BLaER1 (cell line): ENCODE measurements at regions not wholly inside any gene's neighbourhood (a gene's known extent, or its start where the extent isn't known, plus 50 kb on each side); places are given as distances from the start of the nearest gene placed in this dataset.

Experiments
- H3K27ac ChIP-seq: shearing (Covaris generic); formaldehyde crosslinking; 2 replicates; pipeline ENCODE4 v1.8.1; 2022
- H3K27me3 ChIP-seq: shearing (Covaris generic); formaldehyde crosslinking; 2 replicates; pipeline ENCODE4 v1.8.1; 2022
- H3K36me3 ChIP-seq: shearing (Covaris generic); formaldehyde crosslinking; 2 replicates; pipeline ENCODE4 v1.8.1; 2022
- H3K4me1 ChIP-seq: shearing (Covaris generic); formaldehyde crosslinking; 2 replicates; pipeline ENCODE4 v1.8.1; 2022
- H3K4me2 ChIP-seq: shearing (Covaris generic); formaldehyde crosslinking; 2 replicates; pipeline ENCODE4 v1.8.1; 2022
- H3K4me3 ChIP-seq: shearing (Covaris generic); formaldehyde crosslinking; 2 replicates; pipeline ENCODE4 v1.8.1; 2022
- H3K9ac ChIP-seq: shearing (Covaris generic); formaldehyde crosslinking; 2 replicates; pipeline ENCODE4 v1.8.1; 2022
- H3K9me3 ChIP-seq: shearing (Covaris generic); formaldehyde crosslinking; 2 replicates; pipeline ENCODE4 v1.8.1; 2022
- H4K20me1 ChIP-seq: shearing (Covaris generic); formaldehyde crosslinking; 2 replicates; pipeline ENCODE4 v1.8.1; 2022
- Cebpa-rat ChIP-seq: shearing (Covaris generic); IDR thresholded peaks from 2 replicates; pipeline ENCODE4 v1.8.1; 2022

DNA sequence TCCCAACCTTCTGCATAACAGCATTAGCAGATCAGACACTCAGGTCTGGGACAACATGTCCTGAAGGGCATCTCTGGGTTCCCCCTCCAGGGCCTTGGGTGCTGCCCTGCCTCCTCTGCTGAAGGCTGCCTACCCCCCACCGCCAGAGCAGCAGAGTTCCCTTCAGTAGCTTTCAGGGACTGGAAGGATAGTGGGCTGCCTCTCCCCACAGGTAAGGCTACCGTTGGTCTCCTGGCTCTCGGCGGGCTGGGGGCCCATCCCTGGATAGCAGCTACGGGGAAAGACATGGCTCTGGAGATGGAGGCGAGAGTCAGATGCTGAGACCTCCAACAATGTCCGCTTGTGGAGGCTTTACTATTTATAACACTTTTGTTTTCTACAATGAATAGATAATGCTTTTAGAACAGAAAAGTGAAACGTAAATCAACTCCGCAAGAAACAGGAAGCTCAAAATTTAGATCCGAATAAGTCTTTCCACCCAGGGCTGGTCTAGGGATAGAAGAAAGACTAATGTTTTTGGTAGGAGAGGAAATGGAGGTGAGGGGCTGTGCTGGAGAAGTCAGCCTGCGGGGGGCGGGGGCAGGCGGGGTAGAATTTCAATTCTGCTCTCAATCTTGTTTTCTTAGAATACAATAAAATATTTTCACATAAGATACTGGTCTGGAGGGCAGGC is 58.4 kb downstream of the ARL4C start:
- TF ChIP-seq Cebpa-rat, result no peak
- H3K9ac ChIP-seq, result peak overlapping the region; percentile 50; the same call in 1 of the 2 replicates
- H3K4me3 ChIP-seq, result peak overlapping the region; percentile 32
- H4K20me1 ChIP-seq, result no peaks in the 10 kb centered on the region
- peak overlapping the region; percentile 65 for H3K27ac ChIP-seq
- H3K36me3 ChIP-seq, result no peaks in the 10 kb centered on the region
- H3K27me3 ChIP-seq, result no peaks in the 10 kb centered on the region
- H3K9me3 ChIP-seq, result peaks cover 8% of the 10 kb centered on the region
- H3K4me1 ChIP-seq, result peaks cover 78% of the 10 kb centered on the region
- H3K4me2 ChIP-seq, result peak overlapping the region; percentile 83

- H3K9ac ChIP-seq, result peak overlapping the region; percentile 50; the same call in 1 of the 2 replicates
- peak overlapping the region; percentile 32 for H3K4me3 ChIP-seq
- no peaks in the 10 kb centered on the region for H3K36me3 ChIP-seq
- TF ChIP-seq Cebpa-rat, result no peak
- H3K27me3 ChIP-seq, result no peaks in the 10 kb centered on the region
- peaks cover 8% of the 10 kb centered on the region for H3K9me3 ChIP-seq
- no peaks in the 10 kb centered on the region for H4K20me1 ChIP-seq
- peak overlapping the region; percentile 83 for H3K4me2 ChIP-seq
- peak overlapping the region; percentile 65 for H3K27ac ChIP-seq
- H3K4me1 ChIP-seq, result peaks cover 71% of the 10 kb centered on the region
Measured at GRCh38 chr2:234437642-234438304, 59.1 kb downstream of the ARL4C start.

DNA sequence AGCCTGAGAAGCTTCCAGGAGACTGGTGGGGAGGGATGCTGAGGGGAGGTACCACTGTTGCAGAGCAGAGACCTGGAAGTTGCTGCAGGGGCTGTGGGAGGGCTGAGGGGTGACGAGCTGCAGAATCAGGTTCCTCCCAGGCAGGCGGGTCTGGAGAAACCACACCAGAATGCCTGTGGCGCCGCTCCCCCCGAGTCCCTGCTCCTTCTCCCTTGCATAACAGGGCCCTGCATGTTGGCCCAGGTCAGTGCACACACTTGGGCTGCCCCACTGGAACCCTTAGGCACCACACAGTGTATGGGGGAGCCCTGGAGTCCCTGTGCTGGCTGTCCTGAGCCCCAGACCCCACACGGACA is 60.4 kb downstream of the ARL4C start:
- Histone ChIP-seq H3K9me3 (peaks cover 8% of the 10 kb centered on the region), H4K20me1 (no peaks in the 10 kb centered on the region), H3K9ac (no peak overlapping the region), H3K4me3 (no peak overlapping the region), H3K4me1 (peaks cover 63% of the 10 kb centered on the region), H3K27me3 (no peaks in the 10 kb centered on the region), H3K36me3 (no peaks in the 10 kb centered on the region), H3K4me2 (peak overlapping the region; percentile 83), H3K27ac (no peak overlapping the region)
- no peak for TF ChIP-seq Cebpa-rat

DNA sequence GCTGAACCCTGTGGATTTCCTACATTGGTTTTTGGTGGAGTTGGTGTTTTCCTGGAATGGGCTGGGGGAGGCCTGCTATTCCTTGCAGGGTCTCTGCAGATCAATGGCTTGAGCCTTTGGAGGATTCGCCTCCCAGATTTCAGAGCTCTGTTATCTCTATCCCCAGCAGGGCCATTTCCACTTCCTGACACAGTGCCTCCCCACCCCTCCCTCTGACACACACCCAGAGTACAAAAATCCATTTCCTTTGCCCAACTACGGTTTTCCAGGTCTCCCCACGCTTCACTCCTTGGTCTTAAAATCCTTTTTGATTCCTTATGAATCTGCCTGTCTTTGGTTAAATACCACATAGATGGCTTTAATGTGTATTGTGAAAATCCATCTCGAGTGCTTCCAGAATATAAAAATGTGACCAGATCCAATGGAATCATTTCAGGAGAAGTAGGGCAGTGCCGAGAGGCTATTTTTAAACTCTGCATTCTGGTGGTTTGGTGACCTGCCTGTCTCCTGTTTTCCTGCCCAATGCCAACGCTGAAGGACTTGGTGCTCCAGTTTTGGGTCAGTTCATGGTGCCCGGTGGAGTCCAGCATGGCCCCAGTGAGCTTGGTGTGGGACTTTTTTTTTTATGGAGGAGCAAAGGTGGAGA is 60.9 kb downstream of the ARL4C start:
- no peaks in the 10 kb centered on the region for H3K27me3 ChIP-seq
- no peak overlapping the region for H3K9ac ChIP-seq
- H3K4me3 ChIP-seq, result no peak overlapping the region
- no peaks in the 10 kb centered on the region for H4K20me1 ChIP-seq
- H3K36me3 ChIP-seq, result no peaks in the 10 kb centered on the region
- peaks cover 62% of the 10 kb centered on the region for H3K4me1 ChIP-seq
- peak overlapping the region; percentile 83 for H3K4me2 ChIP-seq
- no peak for TF ChIP-seq Cebpa-rat
- peaks cover 8% of the 10 kb centered on the region for H3K9me3 ChIP-seq
- no peak overlapping the region for H3K27ac ChIP-seq

DNA sequence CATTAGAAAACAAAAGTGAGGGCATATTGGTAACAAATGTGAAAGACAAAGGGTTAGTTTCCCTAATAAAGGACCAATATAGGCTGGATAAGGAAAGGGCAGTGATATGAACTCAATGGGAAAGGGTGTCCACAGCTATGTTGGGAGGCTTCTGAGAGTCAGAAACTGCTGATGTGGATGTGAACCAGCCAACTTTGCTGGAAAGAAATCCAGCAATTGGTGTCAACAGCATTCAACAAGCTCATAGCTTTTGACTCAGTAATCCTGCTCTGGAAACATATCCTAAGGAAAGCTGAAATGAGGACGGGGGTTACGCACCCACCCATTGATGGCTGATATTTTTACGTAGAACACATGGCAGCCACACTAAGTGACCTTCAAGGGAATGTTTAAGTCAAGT is 63.7 kb downstream of the ARL4C start:
- no peak for TF ChIP-seq Cebpa-rat
- peaks cover 8% of the 10 kb centered on the region for H3K9me3 ChIP-seq
- no peaks in the 10 kb centered on the region for H3K27me3 ChIP-seq
- peaks cover 49% of the 10 kb centered on the region for H3K4me1 ChIP-seq
- H3K27ac ChIP-seq, result no peak overlapping the region
- no peaks in the 10 kb centered on the region for H3K36me3 ChIP-seq
- H4K20me1 ChIP-seq, result no peaks in the 10 kb centered on the region
- no peak overlapping the region for H3K4me2 ChIP-seq
- H3K9ac ChIP-seq, result no peak overlapping the region
- H3K4me3 ChIP-seq, result no peak overlapping the region

GRCh38 chr2:234430871-234431270 is 66.0 kb downstream of the ARL4C start:
- H3K4me2 ChIP-seq, result no peak overlapping the region
- H3K27ac ChIP-seq, result no peak overlapping the region
- no peak for TF ChIP-seq Cebpa-rat
- H3K36me3 ChIP-seq, result no peaks in the 10 kb centered on the region
- H3K27me3 ChIP-seq, result no peaks in the 10 kb centered on the region
- H3K4me3 ChIP-seq, result no peak overlapping the region
- peaks cover 49% of the 10 kb centered on the region for H3K4me1 ChIP-seq
- H3K9me3 ChIP-seq, result peaks cover 8% of the 10 kb centered on the region
- no peak overlapping the region for H3K9ac ChIP-seq
- H4K20me1 ChIP-seq, result no peaks in the 10 kb centered on the region

- Histone ChIP-seq H3K4me2 (peak overlapping the region; percentile 83; the same call in 1 of the 2 replicates), H3K9me3 (no peaks in the 10 kb centered on the region; the same call in 1 of the 2 replicates), H3K9ac (no peak overlapping the region), H3K4me1 (peaks cover 53% of the 10 kb centered on the region), H4K20me1 (no peaks in the 10 kb centered on the region), H3K27ac (peak overlapping the region; percentile 95), H3K27me3 (no peaks in the 10 kb centered on the region), H3K4me3 (no peak overlapping the region), H3K36me3 (no peaks in the 10 kb centered on the region)
- TF ChIP-seq Cebpa-rat, result no peak
Measured at GRCh38 chr2:234429265-234429664, 67.6 kb downstream of the ARL4C start.

DNA sequence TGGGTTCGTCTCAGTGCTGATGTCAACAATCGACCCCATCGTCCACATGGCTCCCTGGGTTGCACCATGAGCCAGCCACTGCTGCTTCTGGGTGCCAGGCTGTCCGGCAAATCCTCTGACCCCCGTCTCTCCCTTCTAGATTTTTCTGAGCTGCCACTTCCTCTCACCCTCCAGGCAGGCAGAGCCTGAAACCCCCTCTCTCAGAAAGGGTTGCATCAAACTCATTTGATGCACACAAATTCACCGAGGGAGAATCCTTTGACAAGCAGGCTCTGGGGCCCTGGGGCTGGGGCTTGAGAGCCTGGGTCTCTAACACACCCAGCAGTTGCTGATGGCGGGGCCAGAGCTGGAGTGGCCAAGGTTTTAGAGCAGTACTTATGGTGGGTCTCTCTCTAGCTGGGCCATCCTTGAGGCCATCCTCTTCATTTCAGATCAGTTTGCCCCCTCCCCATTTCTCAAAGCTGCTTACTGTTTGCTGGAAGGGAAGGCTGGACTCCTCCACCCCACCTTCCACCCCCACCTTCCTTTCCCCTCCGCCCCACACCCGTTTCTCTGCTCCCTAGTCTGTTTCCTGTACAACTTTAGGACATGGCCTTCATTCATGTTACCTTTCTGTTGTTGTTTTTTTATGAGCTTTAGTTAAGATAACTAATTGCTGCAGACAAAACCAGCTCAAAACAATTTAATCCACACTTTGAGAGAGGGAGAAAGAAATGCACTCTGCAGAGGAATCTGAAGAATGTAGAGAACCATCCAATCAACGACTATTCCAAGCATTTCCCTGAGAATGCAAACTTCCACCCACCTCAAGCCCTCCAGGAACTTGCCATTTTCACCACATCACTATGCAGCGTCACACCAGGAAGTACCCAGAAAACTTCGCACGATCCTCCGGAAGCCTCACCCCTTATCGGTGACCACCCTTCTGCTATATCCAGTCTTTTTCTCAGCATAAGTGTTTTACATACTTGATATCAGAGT is 69.5 kb downstream of the ARL4C start:
- Histone ChIP-seq H3K9ac (peak overlapping the region; percentile 76), H3K4me2 (peak overlapping the region; percentile 83), H4K20me1 (no peaks in the 10 kb centered on the region), H3K4me3 (0 out of 2 replicates have a peak overlapping the region, but pooled peaks have one; percentile 9), H3K27me3 (no peaks in the 10 kb centered on the region), H3K36me3 (no peaks in the 10 kb centered on the region), H3K4me1 (peaks cover 72% of the 10 kb centered on the region), H3K27ac (peak overlapping the region; percentile 95), H3K9me3 (no peaks in the 10 kb centered on the region; the same call in 1 of the 2 replicates)
- TF ChIP-seq Cebpa-rat, result no peak

GRCh38 chr2:234426616-234427015 is 70.3 kb downstream of the ARL4C start:
- no peaks in the 10 kb centered on the region for H3K36me3 ChIP-seq
- no peak for TF ChIP-seq Cebpa-rat
- peak overlapping the region; percentile 83 for H3K4me2 ChIP-seq
- peak overlapping the region; percentile 76 for H3K9ac ChIP-seq
- H3K4me1 ChIP-seq, result peaks cover 80% of the 10 kb centered on the region
- no peaks in the 10 kb centered on the region; the same call in 1 of the 2 replicates for H3K9me3 ChIP-seq
- H3K4me3 ChIP-seq, result peak overlapping the region; percentile 9; the same call in 1 of the 2 replicates
- no peaks in the 10 kb centered on the region for H3K27me3 ChIP-seq
- H3K27ac ChIP-seq, result peak overlapping the region; percentile 95
- H4K20me1 ChIP-seq, result no peaks in the 10 kb centered on the region
